Adrenal gland (tissue), 5 donors: ENCODE measurements at regions not wholly inside any gene's neighbourhood (a gene's known extent, or its start where the extent isn't known, plus 50 kb on each side); places are given as distances from the start of the nearest gene placed in this dataset.

Experiments
- POLR2A ChIP-seq, 2 donors: fragments of 450-650 bp; IDR thresholded peaks; one replicate each; pipeline ENCODE4 v1.6.1; 2017; ENCODE audit warnings: antibody characterized with exemption in 2 of 2, mild to moderate bottlenecking in 2 of 2, moderate library complexity in 1 of 2
- TF ChIP-seq, protein P1 (sequence below), 6 experiments: fragments of 450-650 bp in 4 of 6; fragments of 200-600 bp in 2 of 6; sonication (generic) in 1 of 6; IDR thresholded peaks; 1 replicate in 5 of 6; 2 replicates in 1 of 6; pipeline versions ENCODE4 v1.5.1 to v1.8.0; 2016 to 2021; ENCODE audit warnings: antibody characterized with exemption in 6 of 6, mild to moderate bottlenecking in 2 of 6, moderate library complexity in 1 of 6
- donor health status: DM: no; HTN: no; CAD: no.

DNA sequence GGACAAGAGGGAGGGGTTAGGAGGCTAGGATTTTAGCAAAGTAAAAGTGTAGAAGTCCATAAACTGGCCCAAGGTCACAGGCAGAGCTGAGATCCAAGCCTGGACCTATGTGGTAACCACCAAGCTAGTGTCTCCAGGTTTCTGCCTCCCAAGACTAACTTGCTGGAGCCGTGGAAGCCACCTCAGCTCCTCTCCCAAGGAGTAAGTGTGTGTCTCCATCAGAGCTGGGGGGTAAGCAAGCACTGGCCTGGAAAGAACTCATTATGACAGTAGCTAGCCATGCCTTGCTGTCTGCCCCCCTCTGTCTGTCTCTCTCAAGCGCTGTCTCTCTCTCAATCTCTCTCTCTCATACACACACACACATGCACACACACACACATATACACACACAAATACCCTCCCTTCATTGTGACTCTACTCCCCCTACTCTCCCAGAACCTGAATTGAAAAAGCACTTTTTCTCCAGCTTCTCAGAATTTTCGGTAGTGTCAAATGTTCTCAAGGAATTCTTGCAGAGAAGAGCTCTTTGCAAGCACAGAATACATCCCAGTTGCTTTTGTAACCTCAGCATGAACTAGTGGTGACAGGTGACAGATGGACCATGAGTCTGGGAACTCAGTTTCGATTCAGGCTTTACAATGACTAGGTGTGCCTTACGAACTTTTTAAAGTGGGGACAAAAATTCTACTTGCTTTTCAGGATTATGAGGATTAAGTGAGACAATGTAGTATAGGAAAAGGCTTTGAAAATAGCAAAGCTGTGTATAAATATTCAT, 238.0 kb upstream of the FGGY start:
- TF ChIP-seq, protein P1, sequence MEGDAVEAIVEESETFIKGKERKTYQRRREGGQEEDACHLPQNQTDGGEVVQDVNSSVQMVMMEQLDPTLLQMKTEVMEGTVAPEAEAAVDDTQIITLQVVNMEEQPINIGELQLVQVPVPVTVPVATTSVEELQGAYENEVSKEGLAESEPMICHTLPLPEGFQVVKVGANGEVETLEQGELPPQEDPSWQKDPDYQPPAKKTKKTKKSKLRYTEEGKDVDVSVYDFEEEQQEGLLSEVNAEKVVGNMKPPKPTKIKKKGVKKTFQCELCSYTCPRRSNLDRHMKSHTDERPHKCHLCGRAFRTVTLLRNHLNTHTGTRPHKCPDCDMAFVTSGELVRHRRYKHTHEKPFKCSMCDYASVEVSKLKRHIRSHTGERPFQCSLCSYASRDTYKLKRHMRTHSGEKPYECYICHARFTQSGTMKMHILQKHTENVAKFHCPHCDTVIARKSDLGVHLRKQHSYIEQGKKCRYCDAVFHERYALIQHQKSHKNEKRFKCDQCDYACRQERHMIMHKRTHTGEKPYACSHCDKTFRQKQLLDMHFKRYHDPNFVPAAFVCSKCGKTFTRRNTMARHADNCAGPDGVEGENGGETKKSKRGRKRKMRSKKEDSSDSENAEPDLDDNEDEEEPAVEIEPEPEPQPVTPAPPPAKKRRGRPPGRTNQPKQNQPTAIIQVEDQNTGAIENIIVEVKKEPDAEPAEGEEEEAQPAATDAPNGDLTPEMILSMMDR (IDR thresholded peaks at IDR 0.05) = no peak
- no peak for TF ChIP-seq POLR2A (IDR thresholded peaks at IDR 0.05)
